Nephron progenitor cell (in vitro differentiated cells): ENCODE measurements at regions not wholly inside any gene's neighbourhood (a gene's known extent, or its start where the extent isn't known, plus 50 kb on each side); places are given as distances from the start of the nearest gene placed in this dataset.

Experiments
- DNase-seq: peaks from one replicate; pipeline ENCODE4 v3.0.0; 2021
- H3K27ac Mint-ChIP-seq: 2 replicates; pipeline ENCODE4 v1.8.0; 2021; ENCODE audit warnings: mild to moderate bottlenecking, moderate library complexity, mixed read lengths
- H3K27me3 Mint-ChIP-seq: 2 replicates; pipeline ENCODE4 v1.8.0; 2021; ENCODE audit warnings: mild to moderate bottlenecking, low read depth, mixed read lengths; ENCODE audit not compliant: poor library complexity
- H3K36me3 Mint-ChIP-seq: 2 replicates; pipeline ENCODE4 v1.8.0; 2021; ENCODE audit warnings: low read depth, mixed read lengths
- H3K4me1 Mint-ChIP-seq: 2 replicates; pipeline ENCODE4 v1.8.0; 2021; ENCODE audit warnings: mixed read lengths
- H3K4me3 Mint-ChIP-seq: 2 replicates; pipeline ENCODE4 v1.8.0; 2021; ENCODE audit warnings: mild to moderate bottlenecking, moderate library complexity, mixed read lengths
- H3K9me3 Mint-ChIP-seq: 2 replicates; pipeline ENCODE4 v1.8.0; 2021; ENCODE audit warnings: mild to moderate bottlenecking, moderate library complexity, mixed read lengths
- TF ChIP-seq, protein P1 (sequence below): fragments of 200-600 bp; sonication (generic); IDR thresholded peaks from 2 replicates; pipeline ENCODE4 v1.5.0; 2021; ENCODE audit warnings: antibody characterized with exemption

DNA sequence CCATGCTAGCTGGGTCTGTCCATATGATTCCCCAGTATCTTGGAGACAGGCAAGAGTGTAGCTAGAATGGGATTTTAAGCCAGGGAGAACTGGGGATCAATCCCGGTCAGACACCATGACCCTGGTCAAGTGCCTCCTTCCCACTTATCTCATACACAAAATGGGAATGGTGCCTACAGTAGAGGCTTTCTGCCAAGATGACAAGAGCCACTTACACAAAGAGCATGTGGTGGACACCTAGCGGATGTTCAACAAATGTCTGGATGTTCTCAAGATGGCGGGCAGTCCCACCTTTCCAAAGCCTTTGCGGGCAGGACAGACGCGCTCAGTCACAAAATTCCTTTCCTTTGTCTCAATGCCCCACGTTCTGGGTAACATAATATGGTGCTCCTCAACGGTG is 57.3 kb downstream of the MAF start:
- DNase-seq: no peak
- no peaks in the 10 kb centered on the region for H3K9me3 Mint-ChIP-seq
- peaks cover 2% of the 10 kb centered on the region for H3K27me3 Mint-ChIP-seq
- no peak overlapping the region for H3K4me3 Mint-ChIP-seq
- H3K36me3 Mint-ChIP-seq: peaks cover 6% of the 10 kb centered on the region
- no peak overlapping the region for H3K27ac Mint-ChIP-seq
- H3K4me1 Mint-ChIP-seq: no peaks in the 10 kb centered on the region
- TF ChIP-seq, protein P1, sequence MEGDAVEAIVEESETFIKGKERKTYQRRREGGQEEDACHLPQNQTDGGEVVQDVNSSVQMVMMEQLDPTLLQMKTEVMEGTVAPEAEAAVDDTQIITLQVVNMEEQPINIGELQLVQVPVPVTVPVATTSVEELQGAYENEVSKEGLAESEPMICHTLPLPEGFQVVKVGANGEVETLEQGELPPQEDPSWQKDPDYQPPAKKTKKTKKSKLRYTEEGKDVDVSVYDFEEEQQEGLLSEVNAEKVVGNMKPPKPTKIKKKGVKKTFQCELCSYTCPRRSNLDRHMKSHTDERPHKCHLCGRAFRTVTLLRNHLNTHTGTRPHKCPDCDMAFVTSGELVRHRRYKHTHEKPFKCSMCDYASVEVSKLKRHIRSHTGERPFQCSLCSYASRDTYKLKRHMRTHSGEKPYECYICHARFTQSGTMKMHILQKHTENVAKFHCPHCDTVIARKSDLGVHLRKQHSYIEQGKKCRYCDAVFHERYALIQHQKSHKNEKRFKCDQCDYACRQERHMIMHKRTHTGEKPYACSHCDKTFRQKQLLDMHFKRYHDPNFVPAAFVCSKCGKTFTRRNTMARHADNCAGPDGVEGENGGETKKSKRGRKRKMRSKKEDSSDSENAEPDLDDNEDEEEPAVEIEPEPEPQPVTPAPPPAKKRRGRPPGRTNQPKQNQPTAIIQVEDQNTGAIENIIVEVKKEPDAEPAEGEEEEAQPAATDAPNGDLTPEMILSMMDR: no peak

DNA sequence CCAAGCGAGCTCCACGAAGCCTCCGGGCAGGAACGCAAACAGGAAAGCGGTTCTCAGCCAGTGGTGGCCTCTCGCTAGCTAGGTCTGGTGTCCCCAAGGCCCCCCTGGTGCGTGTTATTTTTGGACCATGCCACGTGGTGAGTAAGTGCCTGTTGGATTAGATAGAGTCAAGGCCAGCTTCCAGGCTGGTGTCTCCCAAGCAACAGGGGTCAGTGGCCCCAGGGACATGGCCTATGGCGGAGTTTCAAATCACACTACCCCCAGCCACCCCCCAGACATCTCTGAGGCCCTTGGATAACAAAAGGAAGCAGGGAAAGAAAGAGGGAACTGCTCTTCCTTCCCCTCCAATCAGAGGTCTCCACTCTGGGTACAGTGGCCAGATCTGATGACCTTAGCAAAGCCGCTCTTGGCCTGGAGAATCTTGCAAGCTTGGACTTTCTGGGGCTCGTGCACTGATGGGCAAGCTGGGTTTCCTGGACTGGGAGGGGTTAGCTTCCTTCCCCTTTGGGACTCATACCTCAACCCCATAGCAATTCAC is 58.2 kb downstream of the MAF start:
- Mint-ChIP-seq H3K36me3 (peaks cover 6% of the 10 kb centered on the region), H3K27me3 (peaks cover 2% of the 10 kb centered on the region), H3K4me3 (no peak overlapping the region), H3K9me3 (no peaks in the 10 kb centered on the region), H3K4me1 (no peaks in the 10 kb centered on the region), H3K27ac (no peak overlapping the region)
- DNase-seq: no peak
- TF ChIP-seq, protein P1: no peak

DNA sequence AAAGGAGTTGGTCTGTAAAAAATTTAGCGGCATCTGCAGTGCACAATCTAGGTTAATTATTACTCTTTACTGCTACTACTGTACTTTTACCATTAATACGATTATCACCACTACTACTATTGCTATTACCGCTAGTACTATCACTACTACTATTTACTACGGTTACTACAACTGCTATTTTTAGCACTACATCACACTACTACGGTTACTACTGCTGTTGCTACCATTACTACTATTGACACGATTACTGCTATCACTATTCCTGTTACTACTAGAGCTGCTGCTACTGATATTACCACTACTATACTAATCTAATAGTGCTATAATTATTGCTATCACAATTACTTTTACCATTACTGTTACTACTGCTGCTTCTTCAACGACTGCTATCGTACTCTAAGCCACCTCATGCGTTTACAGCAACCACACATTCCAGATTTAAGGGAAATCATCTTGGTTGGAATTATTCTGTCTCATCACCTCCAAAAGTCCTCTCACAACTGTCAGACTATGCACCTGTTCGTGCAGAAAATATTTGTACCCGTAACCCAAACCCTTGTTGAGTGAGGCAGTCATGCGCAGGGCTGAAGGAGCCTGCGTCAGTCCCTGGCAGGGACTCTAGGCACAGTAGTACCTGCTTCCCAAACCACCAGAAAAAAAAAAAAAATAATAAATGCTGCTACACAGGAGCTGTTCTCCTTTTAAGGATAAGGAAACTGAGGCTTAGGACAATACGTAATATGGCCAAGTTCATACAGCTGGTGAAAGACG is 59.5 kb downstream of the MAF start:
- H3K27me3 Mint-ChIP-seq: peaks cover 2% of the 10 kb centered on the region
- no peak for DNase-seq
- peaks cover 6% of the 10 kb centered on the region for H3K36me3 Mint-ChIP-seq
- H3K4me1 Mint-ChIP-seq: no peaks in the 10 kb centered on the region
- H3K4me3 Mint-ChIP-seq: no peak overlapping the region
- H3K9me3 Mint-ChIP-seq: no peaks in the 10 kb centered on the region
- H3K27ac Mint-ChIP-seq: no peak overlapping the region
- TF ChIP-seq, protein P1: no peak

DNA sequence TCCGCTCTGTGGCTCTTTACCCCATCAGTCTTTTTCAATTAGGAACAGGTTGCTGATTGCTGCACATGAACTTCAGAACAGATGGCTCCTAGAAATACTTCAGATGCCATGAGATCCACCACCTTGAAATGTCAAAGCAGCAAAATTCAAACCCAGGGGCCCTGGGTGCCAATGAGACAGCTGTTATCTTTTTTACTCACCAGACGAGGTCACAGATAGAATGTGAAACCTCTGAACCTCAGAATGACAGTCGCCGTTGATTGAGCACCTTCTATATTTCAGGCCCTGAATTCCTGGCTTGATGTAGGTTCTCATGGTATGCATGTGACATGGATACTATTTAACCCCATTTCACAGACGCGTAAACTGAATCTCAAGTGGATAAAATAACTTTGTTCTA is 63.0 kb downstream of the MAF start:
- Mint-ChIP-seq H3K4me3 (no peak overlapping the region), H3K4me1 (peaks cover 19% of the 10 kb centered on the region), H3K9me3 (peaks cover 2% of the 10 kb centered on the region), H3K27ac (no peak overlapping the region), H3K36me3 (no peaks in the 10 kb centered on the region), H3K27me3 (peaks cover 2% of the 10 kb centered on the region)
- TF ChIP-seq, protein P1: no peak
- no peak for DNase-seq

DNA sequence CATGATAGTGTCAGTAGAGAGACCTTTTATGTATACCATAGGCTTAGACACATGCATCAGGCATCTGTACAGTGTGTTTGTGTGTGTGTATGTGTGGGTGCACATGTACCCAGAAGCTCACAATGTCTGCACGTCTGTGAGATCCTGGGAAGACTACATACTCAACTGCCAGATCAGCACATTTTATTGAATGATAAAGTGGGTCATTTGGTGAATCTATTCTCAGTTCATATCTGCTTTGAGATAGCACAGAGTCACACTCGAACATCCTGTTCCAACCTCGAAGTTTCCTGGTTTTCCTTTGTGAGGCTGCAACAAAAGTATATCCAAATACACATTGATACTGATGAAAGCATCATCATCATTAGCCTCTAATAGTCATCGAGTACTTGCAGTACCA is 63.6 kb downstream of the MAF start:
- no peak overlapping the region for H3K4me3 Mint-ChIP-seq
- TF ChIP-seq, protein P1: no peak
- H3K27me3 Mint-ChIP-seq: peaks cover 2% of the 10 kb centered on the region
- no peak for DNase-seq
- no peak overlapping the region for H3K27ac Mint-ChIP-seq
- peaks cover 4% of the 10 kb centered on the region for H3K9me3 Mint-ChIP-seq
- peaks cover 19% of the 10 kb centered on the region for H3K4me1 Mint-ChIP-seq
- no peaks in the 10 kb centered on the region for H3K36me3 Mint-ChIP-seq

DNA sequence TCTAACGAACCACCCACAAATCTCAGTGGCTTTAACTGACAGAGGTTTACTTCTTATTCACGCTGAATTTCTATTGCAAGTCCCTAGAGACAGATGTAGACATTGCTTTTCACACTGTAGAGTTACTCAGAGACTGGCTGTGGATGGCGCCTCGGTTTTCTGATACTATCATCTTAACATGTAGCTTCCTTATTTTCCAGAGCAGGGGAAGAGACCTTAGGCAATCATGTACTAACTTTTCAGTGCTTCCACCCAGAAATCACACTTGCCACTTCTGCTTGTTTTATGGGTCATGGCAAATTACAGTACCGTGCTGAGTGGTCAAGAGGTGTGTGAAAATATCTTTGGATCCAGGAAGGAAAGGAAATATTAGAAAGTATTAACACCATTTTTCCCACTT is 65.4 kb downstream of the MAF start:
- Mint-ChIP-seq H3K9me3 (peaks cover 4% of the 10 kb centered on the region), H3K4me3 (no peak overlapping the region), H3K27me3 (peaks cover 2% of the 10 kb centered on the region), H3K4me1 (peaks cover 19% of the 10 kb centered on the region), H3K27ac (no peak overlapping the region), H3K36me3 (no peaks in the 10 kb centered on the region)
- no peak for DNase-seq
- TF ChIP-seq, protein P1: no peak
